Astrocyte of the spinal cord (primary cell): ENCODE measurements at regions not wholly inside any gene's neighbourhood (a gene's known extent, or its start where the extent isn't known, plus 50 kb on each side); places are given as distances from the start of the nearest gene placed in this dataset.
"Not testable (repeated sequence)": the region's sequence is repeated elsewhere in the genome, so short reads cannot be mapped to it uniquely, and the experiment has no call there.

Source experiments
- DNase-seq: peaks from one replicate; pipeline ENCODE4 v3.0.0; 2011; ENCODE audit warnings: low read depth, low spot score
- H3K4me3 ChIP-seq: 2 replicates; pipeline ENCODE4 v1.5.1; 2011; ENCODE audit warnings: low read depth, mild to moderate bottlenecking, low read length, moderate library complexity
- CTCF ChIP-seq: IDR thresholded peaks from 2 replicates; pipeline ENCODE4 v1.5.1; 2012; ENCODE audit warnings: low read depth, mild to moderate bottlenecking, low read length, inconsistent platforms
- in situ Hi-C: cut with HindIII; loops from 2 replicates; pipeline ENCODE4 v1.10.0; 2017; ENCODE audit warnings: low sequenced_read_pairs

- no peak overlapping the region for H3K4me3 ChIP-seq
- no peak for TF ChIP-seq CTCF
- DNase-seq: no peak
- in situ Hi-C loops: no loop called here
Observed at GRCh38 chr7:94779861-94780260, 123.9 kb upstream of the SGCE start.

- no peak overlapping the region for H3K4me3 ChIP-seq
- in situ Hi-C loops: no loop called here
- no peak for TF ChIP-seq CTCF
- no peak for DNase-seq
Observed at GRCh38 chr7:94781236-94781635, 125.3 kb upstream of the SGCE start.

GRCh38 chr7:94782777-94783176 lies 124.6 kb upstream of the PPP1R9A start:
- no peak for DNase-seq
- no peak overlapping the region for H3K4me3 ChIP-seq
- TF ChIP-seq CTCF: no peak
- in situ Hi-C loops: no loop called here

- H3K4me3 ChIP-seq: no peak overlapping the region
- DNase-seq: no peak
- in situ Hi-C loops: no loop called here
- no peak for TF ChIP-seq CTCF
Observed at GRCh38 chr7:94787285-94787684, 120.1 kb upstream of the PPP1R9A start.

- in situ Hi-C loops, H3K4me3 ChIP-seq, DNase-seq: not testable (repeated sequence)
Observed at GRCh38 chr7:94788378-94788777, 119.0 kb upstream of the PPP1R9A start.

GRCh38 chr7:94792241-94792640 lies 115.2 kb upstream of the PPP1R9A start:
- no peak overlapping the region for H3K4me3 ChIP-seq
- DNase-seq: no peak
- TF ChIP-seq CTCF: no peak
- in situ Hi-C loops: no loop called here

GRCh38 chr7:94797404-94797803 lies 110.0 kb upstream of the PPP1R9A start:
- in situ Hi-C loops, H3K4me3 ChIP-seq, DNase-seq: not testable (repeated sequence)

GRCh38 chr7:94803821-94804220 lies 103.6 kb upstream of the PPP1R9A start:
- TF ChIP-seq CTCF: no peak
- H3K4me3 ChIP-seq: no peak overlapping the region
- in situ Hi-C loops: no loop called here
- DNase-seq: no peak

GRCh38 chr7:94808673-94809072 lies 98.7 kb upstream of the PPP1R9A start:
- H3K4me3 ChIP-seq, in situ Hi-C loops, DNase-seq: not testable (repeated sequence)
